ENCODE measurements at regions not wholly inside any gene's neighbourhood (a gene's known extent, or its start where the extent isn't known, plus 50 kb on each side); places are given as distances from the start of the nearest gene placed in this dataset.

- TF ChIP-seq, protein P1, sequence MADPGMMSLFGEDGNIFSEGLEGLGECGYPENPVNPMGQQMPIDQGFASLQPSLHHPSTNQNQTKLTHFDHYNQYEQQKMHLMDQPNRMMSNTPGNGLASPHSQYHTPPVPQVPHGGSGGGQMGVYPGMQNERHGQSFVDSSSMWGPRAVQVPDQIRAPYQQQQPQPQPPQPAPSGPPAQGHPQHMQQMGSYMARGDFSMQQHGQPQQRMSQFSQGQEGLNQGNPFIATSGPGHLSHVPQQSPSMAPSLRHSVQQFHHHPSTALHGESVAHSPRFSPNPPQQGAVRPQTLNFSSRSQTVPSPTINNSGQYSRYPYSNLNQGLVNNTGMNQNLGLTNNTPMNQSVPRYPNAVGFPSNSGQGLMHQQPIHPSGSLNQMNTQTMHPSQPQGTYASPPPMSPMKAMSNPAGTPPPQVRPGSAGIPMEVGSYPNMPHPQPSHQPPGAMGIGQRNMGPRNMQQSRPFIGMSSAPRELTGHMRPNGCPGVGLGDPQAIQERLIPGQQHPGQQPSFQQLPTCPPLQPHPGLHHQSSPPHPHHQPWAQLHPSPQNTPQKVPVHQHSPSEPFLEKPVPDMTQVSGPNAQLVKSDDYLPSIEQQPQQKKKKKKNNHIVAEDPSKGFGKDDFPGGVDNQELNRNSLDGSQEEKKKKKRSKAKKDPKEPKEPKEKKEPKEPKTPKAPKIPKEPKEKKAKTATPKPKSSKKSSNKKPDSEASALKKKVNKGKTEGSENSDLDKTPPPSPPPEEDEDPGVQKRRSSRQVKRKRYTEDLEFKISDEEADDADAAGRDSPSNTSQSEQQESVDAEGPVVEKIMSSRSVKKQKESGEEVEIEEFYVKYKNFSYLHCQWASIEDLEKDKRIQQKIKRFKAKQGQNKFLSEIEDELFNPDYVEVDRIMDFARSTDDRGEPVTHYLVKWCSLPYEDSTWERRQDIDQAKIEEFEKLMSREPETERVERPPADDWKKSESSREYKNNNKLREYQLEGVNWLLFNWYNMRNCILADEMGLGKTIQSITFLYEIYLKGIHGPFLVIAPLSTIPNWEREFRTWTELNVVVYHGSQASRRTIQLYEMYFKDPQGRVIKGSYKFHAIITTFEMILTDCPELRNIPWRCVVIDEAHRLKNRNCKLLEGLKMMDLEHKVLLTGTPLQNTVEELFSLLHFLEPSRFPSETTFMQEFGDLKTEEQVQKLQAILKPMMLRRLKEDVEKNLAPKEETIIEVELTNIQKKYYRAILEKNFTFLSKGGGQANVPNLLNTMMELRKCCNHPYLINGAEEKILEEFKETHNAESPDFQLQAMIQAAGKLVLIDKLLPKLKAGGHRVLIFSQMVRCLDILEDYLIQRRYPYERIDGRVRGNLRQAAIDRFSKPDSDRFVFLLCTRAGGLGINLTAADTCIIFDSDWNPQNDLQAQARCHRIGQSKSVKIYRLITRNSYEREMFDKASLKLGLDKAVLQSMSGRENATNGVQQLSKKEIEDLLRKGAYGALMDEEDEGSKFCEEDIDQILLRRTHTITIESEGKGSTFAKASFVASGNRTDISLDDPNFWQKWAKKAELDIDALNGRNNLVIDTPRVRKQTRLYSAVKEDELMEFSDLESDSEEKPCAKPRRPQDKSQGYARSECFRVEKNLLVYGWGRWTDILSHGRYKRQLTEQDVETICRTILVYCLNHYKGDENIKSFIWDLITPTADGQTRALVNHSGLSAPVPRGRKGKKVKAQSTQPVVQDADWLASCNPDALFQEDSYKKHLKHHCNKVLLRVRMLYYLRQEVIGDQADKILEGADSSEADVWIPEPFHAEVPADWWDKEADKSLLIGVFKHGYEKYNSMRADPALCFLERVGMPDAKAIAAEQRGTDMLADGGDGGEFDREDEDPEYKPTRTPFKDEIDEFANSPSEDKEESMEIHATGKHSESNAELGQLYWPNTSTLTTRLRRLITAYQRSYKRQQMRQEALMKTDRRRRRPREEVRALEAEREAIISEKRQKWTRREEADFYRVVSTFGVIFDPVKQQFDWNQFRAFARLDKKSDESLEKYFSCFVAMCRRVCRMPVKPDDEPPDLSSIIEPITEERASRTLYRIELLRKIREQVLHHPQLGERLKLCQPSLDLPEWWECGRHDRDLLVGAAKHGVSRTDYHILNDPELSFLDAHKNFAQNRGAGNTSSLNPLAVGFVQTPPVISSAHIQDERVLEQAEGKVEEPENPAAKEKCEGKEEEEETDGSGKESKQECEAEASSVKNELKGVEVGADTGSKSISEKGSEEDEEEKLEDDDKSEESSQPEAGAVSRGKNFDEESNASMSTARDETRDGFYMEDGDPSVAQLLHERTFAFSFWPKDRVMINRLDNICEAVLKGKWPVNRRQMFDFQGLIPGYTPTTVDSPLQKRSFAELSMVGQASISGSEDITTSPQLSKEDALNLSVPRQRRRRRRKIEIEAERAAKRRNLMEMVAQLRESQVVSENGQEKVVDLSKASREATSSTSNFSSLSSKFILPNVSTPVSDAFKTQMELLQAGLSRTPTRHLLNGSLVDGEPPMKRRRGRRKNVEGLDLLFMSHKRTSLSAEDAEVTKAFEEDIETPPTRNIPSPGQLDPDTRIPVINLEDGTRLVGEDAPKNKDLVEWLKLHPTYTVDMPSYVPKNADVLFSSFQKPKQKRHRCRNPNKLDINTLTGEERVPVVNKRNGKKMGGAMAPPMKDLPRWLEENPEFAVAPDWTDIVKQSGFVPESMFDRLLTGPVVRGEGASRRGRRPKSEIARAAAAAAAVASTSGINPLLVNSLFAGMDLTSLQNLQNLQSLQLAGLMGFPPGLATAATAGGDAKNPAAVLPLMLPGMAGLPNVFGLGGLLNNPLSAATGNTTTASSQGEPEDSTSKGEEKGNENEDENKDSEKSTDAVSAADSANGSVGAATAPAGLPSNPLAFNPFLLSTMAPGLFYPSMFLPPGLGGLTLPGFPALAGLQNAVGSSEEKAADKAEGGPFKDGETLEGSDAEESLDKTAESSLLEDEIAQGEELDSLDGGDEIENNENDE (IDR thresholded peaks at IDR 0.05; ENCODE audit: insufficient replicate concordance, low read length): no peak
- TF ChIP-seq SUZ12 (IDR thresholded peaks at IDR 0.05; ENCODE audit: low read length): no peak
Measured at GRCh38 chr13:104625201-104625600, 1559.0 kb upstream of the SLC10A2 start (continued).
